ENCODE measurements at regions not wholly inside any gene's neighbourhood (a gene's known extent, or its start where the extent isn't known, plus 50 kb on each side); places are given as distances from the start of the nearest gene placed in this dataset.

DNA sequence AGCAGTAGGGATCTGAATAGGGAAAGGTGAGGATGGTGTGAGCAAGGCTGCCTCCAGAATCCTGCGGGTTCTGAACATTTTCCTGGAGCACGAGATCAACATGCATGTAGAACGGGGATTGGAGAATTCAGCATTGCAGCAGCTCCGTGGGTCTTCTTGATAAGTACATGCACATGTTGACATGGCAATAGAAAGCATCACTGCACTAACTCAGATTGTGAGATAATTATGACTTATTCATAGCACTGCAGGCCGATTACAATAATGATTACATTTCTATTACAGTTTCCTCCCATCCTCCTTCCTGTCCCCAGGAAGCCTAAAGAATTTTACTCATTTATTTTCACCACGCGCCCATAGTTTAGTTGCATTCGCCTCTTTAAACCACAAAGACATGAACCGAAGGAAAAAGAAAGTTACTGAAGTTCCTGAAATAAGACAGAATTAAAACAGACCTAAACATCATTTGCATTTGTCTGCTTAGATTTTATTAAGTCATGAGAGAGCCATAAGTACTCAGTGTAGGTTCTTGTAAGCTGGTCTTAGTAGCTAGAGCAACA lies 61.3 kb upstream of the ARX start:
- CTCF ChIA-PET = no interaction called here
- 48% methylated on average over 7 of the region's 9 CpGs for WGBS (ENCODE audit: low lambda C conversion rate)

DNA sequence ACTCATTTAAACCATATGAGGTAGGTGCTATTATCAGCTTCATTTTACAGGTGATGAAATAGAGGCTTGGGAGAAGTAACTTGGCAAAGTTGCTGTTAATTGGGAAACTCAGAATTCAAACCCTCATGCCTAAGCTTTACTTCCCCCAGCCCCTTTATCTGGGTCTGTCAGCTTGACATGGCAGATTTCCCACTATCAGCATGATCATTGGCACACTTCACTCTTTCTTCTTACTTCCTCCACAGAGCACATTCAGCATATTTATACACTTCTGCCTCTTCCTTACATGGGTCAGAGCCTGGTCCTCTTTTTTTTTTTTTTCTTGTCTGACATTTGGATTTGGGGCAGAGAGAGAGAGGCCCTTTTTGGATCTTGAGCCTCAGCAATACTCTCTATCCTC lies 56.5 kb upstream of the ARX start:
- TF ChIP-seq, protein P1, sequence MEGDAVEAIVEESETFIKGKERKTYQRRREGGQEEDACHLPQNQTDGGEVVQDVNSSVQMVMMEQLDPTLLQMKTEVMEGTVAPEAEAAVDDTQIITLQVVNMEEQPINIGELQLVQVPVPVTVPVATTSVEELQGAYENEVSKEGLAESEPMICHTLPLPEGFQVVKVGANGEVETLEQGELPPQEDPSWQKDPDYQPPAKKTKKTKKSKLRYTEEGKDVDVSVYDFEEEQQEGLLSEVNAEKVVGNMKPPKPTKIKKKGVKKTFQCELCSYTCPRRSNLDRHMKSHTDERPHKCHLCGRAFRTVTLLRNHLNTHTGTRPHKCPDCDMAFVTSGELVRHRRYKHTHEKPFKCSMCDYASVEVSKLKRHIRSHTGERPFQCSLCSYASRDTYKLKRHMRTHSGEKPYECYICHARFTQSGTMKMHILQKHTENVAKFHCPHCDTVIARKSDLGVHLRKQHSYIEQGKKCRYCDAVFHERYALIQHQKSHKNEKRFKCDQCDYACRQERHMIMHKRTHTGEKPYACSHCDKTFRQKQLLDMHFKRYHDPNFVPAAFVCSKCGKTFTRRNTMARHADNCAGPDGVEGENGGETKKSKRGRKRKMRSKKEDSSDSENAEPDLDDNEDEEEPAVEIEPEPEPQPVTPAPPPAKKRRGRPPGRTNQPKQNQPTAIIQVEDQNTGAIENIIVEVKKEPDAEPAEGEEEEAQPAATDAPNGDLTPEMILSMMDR (IDR thresholded peaks at IDR 0.05) = no peak
- TF ChIP-seq, protein P2, sequence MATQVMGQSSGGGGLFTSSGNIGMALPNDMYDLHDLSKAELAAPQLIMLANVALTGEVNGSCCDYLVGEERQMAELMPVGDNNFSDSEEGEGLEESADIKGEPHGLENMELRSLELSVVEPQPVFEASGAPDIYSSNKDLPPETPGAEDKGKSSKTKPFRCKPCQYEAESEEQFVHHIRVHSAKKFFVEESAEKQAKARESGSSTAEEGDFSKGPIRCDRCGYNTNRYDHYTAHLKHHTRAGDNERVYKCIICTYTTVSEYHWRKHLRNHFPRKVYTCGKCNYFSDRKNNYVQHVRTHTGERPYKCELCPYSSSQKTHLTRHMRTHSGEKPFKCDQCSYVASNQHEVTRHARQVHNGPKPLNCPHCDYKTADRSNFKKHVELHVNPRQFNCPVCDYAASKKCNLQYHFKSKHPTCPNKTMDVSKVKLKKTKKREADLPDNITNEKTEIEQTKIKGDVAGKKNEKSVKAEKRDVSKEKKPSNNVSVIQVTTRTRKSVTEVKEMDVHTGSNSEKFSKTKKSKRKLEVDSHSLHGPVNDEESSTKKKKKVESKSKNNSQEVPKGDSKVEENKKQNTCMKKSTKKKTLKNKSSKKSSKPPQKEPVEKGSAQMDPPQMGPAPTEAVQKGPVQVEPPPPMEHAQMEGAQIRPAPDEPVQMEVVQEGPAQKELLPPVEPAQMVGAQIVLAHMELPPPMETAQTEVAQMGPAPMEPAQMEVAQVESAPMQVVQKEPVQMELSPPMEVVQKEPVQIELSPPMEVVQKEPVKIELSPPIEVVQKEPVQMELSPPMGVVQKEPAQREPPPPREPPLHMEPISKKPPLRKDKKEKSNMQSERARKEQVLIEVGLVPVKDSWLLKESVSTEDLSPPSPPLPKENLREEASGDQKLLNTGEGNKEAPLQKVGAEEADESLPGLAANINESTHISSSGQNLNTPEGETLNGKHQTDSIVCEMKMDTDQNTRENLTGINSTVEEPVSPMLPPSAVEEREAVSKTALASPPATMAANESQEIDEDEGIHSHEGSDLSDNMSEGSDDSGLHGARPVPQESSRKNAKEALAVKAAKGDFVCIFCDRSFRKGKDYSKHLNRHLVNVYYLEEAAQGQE (IDR thresholded peaks at IDR 0.05; ENCODE audit: low read depth, low read length) = no peak
- CTCF ChIA-PET = no interaction called here
- Histone ChIP-seq H3K9ac (no peak overlapping the region), H3K9me2 (no peaks in the 10 kb centered on the region), H3K4me1 (ENCODE audit: control insufficient read depth in 1 of 2, insufficient read depth in 2 of 2, low read depth in 1 of 2, low read length in 1 of 2) (no peaks in the 10 kb centered on the region; a peak in 1 of 4 replicates), H3K4me2 (no peak overlapping the region), H3F3A (replicated peaks; ENCODE audit: insufficient read depth) (no peaks in the 10 kb centered on the region), H3K4me3 (ENCODE audit: low read depth in 2 of 2, low read length in 1 of 2) (no peak overlapping the region), H3K79me2 (ENCODE audit: insufficient read depth) (no peaks in the 10 kb centered on the region), H3K27ac (ENCODE audit: low read depth in 2 of 2, low read length in 1 of 2) (no peak overlapping the region), H3K36me3 (replicated peaks in 1 of 2; ENCODE audit: control insufficient read depth in 1 of 2, insufficient read depth in 2 of 2, low read length in 1 of 2) (no peaks in the 10 kb centered on the region), H2AFZ (ENCODE audit: low read depth) (no peak overlapping the region), H3K27me3 (ENCODE audit: insufficient read depth) (no peaks in the 10 kb centered on the region), H3K9me3 (no peaks in the 10 kb centered on the region), H4K20me1 (ENCODE audit: insufficient read depth) (no peaks in the 10 kb centered on the region)
- no peak for DNase-seq
- POLR2A ChIA-PET = no interaction called here

More for the DNA sequence above, 61.3 kb upstream of the ARX start:
- H4K20me1 ChIP-seq (ENCODE audit: insufficient read depth) = no peaks in the 10 kb centered on the region
- H2AFZ ChIP-seq (ENCODE audit: low read depth) = no peak overlapping the region
- no peak overlapping the region for H3K4me2 ChIP-seq
- POLR2A ChIA-PET = no interaction called here
- no peaks in the 10 kb centered on the region for H3K9me3 ChIP-seq
- DNase-seq = no peak
- no peak overlapping the region for H3K4me3 ChIP-seq (ENCODE audit: low read depth in 2 of 2, low read length in 1 of 2)
- TF ChIP-seq FOSL2 (IDR thresholded peaks at IDR 0.05; ENCODE audit: borderline replicate concordance, low read depth) = no peak
- TF ChIP-seq ELF1 (IDR thresholded peaks at IDR 0.05) = no peak
- no peak for TF ChIP-seq TCF12 (IDR thresholded peaks at IDR 0.05)
- no peak for TF ChIP-seq FOXJ3 (CRISPR knock-in tag; IDR thresholded peaks at IDR 0.05)
- TF ChIP-seq, protein P3, sequence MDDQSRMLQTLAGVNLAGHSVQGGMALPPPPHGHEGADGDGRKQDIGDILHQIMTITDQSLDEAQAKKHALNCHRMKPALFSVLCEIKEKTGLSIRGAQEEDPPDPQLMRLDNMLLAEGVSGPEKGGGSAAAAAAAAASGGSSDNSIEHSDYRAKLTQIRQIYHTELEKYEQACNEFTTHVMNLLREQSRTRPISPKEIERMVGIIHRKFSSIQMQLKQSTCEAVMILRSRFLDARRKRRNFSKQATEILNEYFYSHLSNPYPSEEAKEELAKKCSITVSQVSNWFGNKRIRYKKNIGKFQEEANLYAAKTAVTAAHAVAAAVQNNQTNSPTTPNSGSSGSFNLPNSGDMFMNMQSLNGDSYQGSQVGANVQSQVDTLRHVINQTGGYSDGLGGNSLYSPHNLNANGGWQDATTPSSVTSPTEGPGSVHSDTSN (IDR thresholded peaks at IDR 0.05) = no peak
- TF ChIP-seq RAD21 (IDR thresholded peaks at IDR 0.05; ENCODE audit: low read length) = no peak
- TF ChIP-seq NFIC (IDR thresholded peaks at IDR 0.05; ENCODE audit: borderline replicate concordance) = no peak
- TF ChIP-seq CHD2 (IDR thresholded peaks at IDR 0.05; ENCODE audit: low read length, partially characterized antibody) = no peak
- TF ChIP-seq, protein P1 (IDR thresholded peaks at IDR 0.05) = no peak
- H3K4me1 ChIP-seq (ENCODE audit: control insufficient read depth in 1 of 2, insufficient read depth in 2 of 2, low read depth in 1 of 2, low read length in 1 of 2) = peaks cover 0 to 5% of the 10 kb centered on the region in 2 experiments; a peak in 1 of 4 replicates
- H3K27ac ChIP-seq (ENCODE audit: low read depth in 2 of 2, low read length in 1 of 2) = no peak overlapping the region
- no peaks in the 10 kb centered on the region for H3K79me2 ChIP-seq (ENCODE audit: insufficient read depth)
- no peaks in the 10 kb centered on the region for H3K9me2 ChIP-seq
- no peaks in the 10 kb centered on the region for H3F3A ChIP-seq (replicated peaks; ENCODE audit: insufficient read depth)
- no peaks in the 10 kb centered on the region for H3K36me3 ChIP-seq (replicated peaks in 1 of 2; ENCODE audit: control insufficient read depth in 1 of 2, insufficient read depth in 2 of 2, low read length in 1 of 2)
- no peak overlapping the region for H3K9ac ChIP-seq
- H3K27me3 ChIP-seq (ENCODE audit: insufficient read depth) = no peaks in the 10 kb centered on the region
